DND-41 (cell line): ENCODE measurements at regions not wholly inside any gene's neighbourhood (a gene's known extent, or its start where the extent isn't known, plus 50 kb on each side); places are given as distances from the start of the nearest gene placed in this dataset.
"Not testable (repeated sequence)": the region's sequence is repeated elsewhere in the genome, so short reads cannot be mapped to it uniquely, and the experiment has no call there.

Experiments used
- ATAC-seq: fragments of 200-7000 bp; cut with Tn5 transposase; 3 replicates; pipeline ENCODE4 v1.9.1; 2021; ENCODE audit warnings: low read depth; ENCODE audit not compliant: insufficient read depth
- DNase-seq: peaks from one replicate; pipeline ENCODE4 v3.0.0-alpha.2; 2020
- H2AFZ ChIP-seq: 2 replicates; pipeline ENCODE4 v1.6.0; 2012; ENCODE audit warnings: low read depth, low read length
- H3K27ac ChIP-seq: 2 replicates; pipeline ENCODE4 v1.5.1; 2012; ENCODE audit warnings: low read length, inconsistent platforms
- H3K27me3 ChIP-seq: fragments of 200-600 bp; sonication (generic); 2 replicates; pipeline ENCODE4 v1.6.0; 2012; ENCODE audit warnings: low read length, mild to moderate bottlenecking, inconsistent platforms; ENCODE audit not compliant: insufficient read depth, poor library complexity
- H3K36me3 ChIP-seq: 2 replicates; pipeline ENCODE4 v1.5.1; 2012; ENCODE audit warnings: low read length, inconsistent platforms; ENCODE audit not compliant: insufficient read depth
- H3K4me1 ChIP-seq: 2 replicates; pipeline ENCODE4 v1.5.1; 2012; ENCODE audit warnings: mild to moderate bottlenecking, low read length; ENCODE audit not compliant: insufficient read depth
- H3K4me2 ChIP-seq: 2 replicates; pipeline ENCODE4 v1.6.0; 2012; ENCODE audit warnings: mild to moderate bottlenecking, moderate library complexity, low read length, inconsistent platforms; ENCODE audit not compliant: insufficient read depth
- H3K4me3 ChIP-seq, 2 experiments: fragments of 200-600 bp in 1 of 2; shearing (Covaris generic) in 1 of 2; 2 replicates each; pipeline ENCODE4 v1.5.1; 2012 to 2016; ENCODE audit warnings: inconsistent platforms in 2 of 2, low read length in 2 of 2, mild to moderate bottlenecking in 2 of 2, low read depth in 1 of 2, moderate library complexity in 1 of 2
- H3K79me2 ChIP-seq: 2 replicates; pipeline ENCODE4 v1.6.0; 2012; ENCODE audit warnings: low read length, inconsistent platforms; ENCODE audit not compliant: insufficient read depth
- H3K9ac ChIP-seq: 2 replicates; pipeline ENCODE4 v1.6.0; 2012; ENCODE audit warnings: low read depth, mild to moderate bottlenecking, inconsistent platforms, low read length, moderate library complexity
- H3K9me3 ChIP-seq: 2 replicates; pipeline ENCODE4 v1.5.1; 2012; ENCODE audit warnings: low read length, moderate library complexity, mild to moderate bottlenecking, inconsistent platforms; ENCODE audit not compliant: insufficient read depth, severe bottlenecking
- H4K20me1 ChIP-seq: 2 replicates; pipeline ENCODE4 v1.6.0; 2012; ENCODE audit warnings: low read length; ENCODE audit not compliant: insufficient read depth
- EZH2 ChIP-seq: IDR thresholded peaks from 3 replicates; pipeline ENCODE4 v1.6.1; 2012; ENCODE audit warnings: borderline replicate concordance, low read depth, mild to moderate bottlenecking, moderate library complexity, low read length, inconsistent platforms; ENCODE audit not compliant: severe bottlenecking
- TF ChIP-seq, protein P1 (sequence below): IDR thresholded peaks from 2 replicates; pipeline ENCODE4 v1.5.1; 2012; ENCODE audit warnings: borderline replicate concordance, low read length, moderate library complexity, mild to moderate bottlenecking; ENCODE audit not compliant: poor library complexity, severe bottlenecking; ENCODE audit errors: extremely low read depth

DNA sequence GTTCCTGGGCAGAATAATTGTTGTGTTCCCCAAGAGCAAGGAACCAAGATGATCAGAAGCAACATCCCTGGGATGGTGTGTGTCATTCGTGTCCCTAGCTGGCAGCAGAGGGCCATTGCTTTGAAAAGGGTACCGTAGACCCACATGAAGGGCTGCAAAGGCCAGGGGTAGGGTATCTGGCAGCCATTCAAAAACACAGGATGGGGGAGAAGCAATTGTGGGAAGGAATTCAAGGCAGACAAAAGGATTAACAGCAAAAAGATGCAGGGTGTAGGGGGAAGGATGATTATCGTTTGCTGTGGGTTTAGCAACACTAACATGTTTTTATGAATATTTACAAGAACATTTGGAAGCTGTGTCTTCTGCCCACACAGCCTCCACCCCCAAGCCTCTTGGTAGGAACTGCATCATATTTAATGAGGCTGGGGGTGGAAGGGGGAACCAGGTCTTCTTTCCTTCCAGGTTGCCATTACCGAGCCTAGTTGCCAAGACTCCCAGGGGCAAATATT, 169.0 kb upstream of the G2E3 start:
- TF ChIP-seq, protein P1, sequence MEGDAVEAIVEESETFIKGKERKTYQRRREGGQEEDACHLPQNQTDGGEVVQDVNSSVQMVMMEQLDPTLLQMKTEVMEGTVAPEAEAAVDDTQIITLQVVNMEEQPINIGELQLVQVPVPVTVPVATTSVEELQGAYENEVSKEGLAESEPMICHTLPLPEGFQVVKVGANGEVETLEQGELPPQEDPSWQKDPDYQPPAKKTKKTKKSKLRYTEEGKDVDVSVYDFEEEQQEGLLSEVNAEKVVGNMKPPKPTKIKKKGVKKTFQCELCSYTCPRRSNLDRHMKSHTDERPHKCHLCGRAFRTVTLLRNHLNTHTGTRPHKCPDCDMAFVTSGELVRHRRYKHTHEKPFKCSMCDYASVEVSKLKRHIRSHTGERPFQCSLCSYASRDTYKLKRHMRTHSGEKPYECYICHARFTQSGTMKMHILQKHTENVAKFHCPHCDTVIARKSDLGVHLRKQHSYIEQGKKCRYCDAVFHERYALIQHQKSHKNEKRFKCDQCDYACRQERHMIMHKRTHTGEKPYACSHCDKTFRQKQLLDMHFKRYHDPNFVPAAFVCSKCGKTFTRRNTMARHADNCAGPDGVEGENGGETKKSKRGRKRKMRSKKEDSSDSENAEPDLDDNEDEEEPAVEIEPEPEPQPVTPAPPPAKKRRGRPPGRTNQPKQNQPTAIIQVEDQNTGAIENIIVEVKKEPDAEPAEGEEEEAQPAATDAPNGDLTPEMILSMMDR, result no peak
- TF ChIP-seq EZH2, result no peak
- H2AFZ ChIP-seq, result no peak overlapping the region
- no peaks in the 10 kb centered on the region for H3K9me3 ChIP-seq
- no peaks in the 10 kb centered on the region for H3K36me3 ChIP-seq
- H4K20me1 ChIP-seq, result no peaks in the 10 kb centered on the region
- no peak overlapping the region for H3K4me3 ChIP-seq
- DNase-seq (no peak), ATAC-seq (no peak)
- H3K79me2 ChIP-seq, result no peaks in the 10 kb centered on the region
- H3K9ac ChIP-seq, result no peak overlapping the region
- no peaks in the 10 kb centered on the region for H3K4me1 ChIP-seq
- no peak overlapping the region for H3K4me2 ChIP-seq
- no peak overlapping the region for H3K27ac ChIP-seq
- peaks cover 4% of the 10 kb centered on the region for H3K27me3 ChIP-seq

DNA sequence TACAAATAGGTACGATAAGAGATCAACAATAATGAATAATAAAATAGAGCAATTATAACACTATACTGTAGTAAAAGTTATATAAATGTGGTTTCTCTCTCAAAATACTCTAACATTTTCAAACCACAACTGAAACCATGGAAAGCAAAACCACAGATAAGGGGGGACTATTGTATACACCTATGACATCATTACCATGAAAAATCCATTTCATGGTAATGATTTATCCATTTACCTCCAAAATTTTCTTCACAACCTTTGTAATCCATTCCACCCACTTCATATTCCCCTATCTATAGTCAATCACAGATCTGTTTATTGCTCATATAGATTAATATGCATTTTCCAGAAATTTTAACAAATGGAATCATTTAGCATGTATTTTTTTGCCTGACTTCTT, 163.9 kb upstream of the G2E3 start:
- Histone ChIP-seq H3K4me1 (no peaks in the 10 kb centered on the region), H2AFZ (no peak overlapping the region), H3K9me3 (no peaks in the 10 kb centered on the region), H3K36me3 (no peaks in the 10 kb centered on the region), H3K27me3 (no peaks in the 10 kb centered on the region), H4K20me1 (no peaks in the 10 kb centered on the region), H3K27ac (no peak overlapping the region), H3K9ac (no peak overlapping the region), H3K79me2 (no peaks in the 10 kb centered on the region), H3K4me2 (no peak overlapping the region), H3K4me3 (no peak overlapping the region)
- no peak for TF ChIP-seq EZH2
- TF ChIP-seq, protein P1, result no peak
- DNase-seq, result no peak
- ATAC-seq, result no peak

DNA sequence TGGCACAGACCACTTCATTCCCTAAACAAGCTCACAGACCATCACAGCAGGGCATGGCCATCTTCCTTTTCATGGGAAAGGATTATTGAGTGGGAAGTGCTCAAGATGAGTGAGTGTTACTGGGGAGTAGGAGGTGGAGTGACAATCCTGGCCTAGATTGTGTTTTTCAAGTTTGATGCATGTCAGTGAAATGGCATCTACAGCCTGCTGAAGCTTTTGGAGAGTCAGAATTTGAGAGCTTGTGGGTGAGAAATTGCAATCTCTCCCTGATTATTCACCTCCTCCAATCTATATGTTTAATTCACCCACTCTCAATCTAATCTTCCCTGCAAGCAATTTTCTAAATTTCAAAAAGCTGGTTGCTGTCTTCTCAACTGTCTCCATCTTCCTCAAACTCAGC, 156.1 kb upstream of the G2E3 start:
- Histone ChIP-seq H3K27ac (no peak overlapping the region), H3K4me1 (no peaks in the 10 kb centered on the region), H4K20me1 (no peaks in the 10 kb centered on the region), H3K9me3 (no peaks in the 10 kb centered on the region), H3K4me2 (no peak overlapping the region), H3K9ac (no peak overlapping the region), H3K36me3 (no peaks in the 10 kb centered on the region), H3K4me3 (no peak overlapping the region), H2AFZ (no peak overlapping the region), H3K27me3 (no peaks in the 10 kb centered on the region), H3K79me2 (no peaks in the 10 kb centered on the region)
- ATAC-seq (no peak), DNase-seq (no peak)
- no peak for TF ChIP-seq EZH2
- TF ChIP-seq, protein P1, result no peak

DNA sequence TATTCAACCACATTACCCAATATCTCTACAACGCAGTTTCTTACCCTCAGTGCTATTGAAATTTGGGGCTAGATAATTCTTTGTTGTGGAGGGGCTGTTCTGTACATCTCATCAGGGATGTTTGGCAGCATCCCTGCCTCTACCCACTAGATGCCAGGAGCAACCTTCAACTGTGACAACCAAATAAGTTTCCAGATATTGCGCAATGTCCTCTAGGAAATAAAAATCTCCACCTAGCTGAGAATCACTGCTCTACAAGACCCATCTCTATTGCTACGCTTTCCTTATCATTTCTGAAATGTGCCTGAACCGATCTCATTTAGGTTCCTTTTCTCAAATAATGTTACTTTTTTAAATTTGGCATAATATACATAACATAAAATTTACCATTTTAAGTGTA, 155.2 kb upstream of the G2E3 start:
- Histone ChIP-seq H3K4me2 (no peak overlapping the region), H3K9me3 (no peaks in the 10 kb centered on the region), H3K27ac (no peak overlapping the region), H3K9ac (no peak overlapping the region), H3K36me3 (no peaks in the 10 kb centered on the region), H2AFZ (no peak overlapping the region), H4K20me1 (no peaks in the 10 kb centered on the region), H3K4me1 (no peaks in the 10 kb centered on the region), H3K79me2 (no peaks in the 10 kb centered on the region), H3K4me3 (no peak overlapping the region), H3K27me3 (no peaks in the 10 kb centered on the region)
- ATAC-seq (no peak), DNase-seq (no peak)
- TF ChIP-seq, protein P1, result no peak

DNA sequence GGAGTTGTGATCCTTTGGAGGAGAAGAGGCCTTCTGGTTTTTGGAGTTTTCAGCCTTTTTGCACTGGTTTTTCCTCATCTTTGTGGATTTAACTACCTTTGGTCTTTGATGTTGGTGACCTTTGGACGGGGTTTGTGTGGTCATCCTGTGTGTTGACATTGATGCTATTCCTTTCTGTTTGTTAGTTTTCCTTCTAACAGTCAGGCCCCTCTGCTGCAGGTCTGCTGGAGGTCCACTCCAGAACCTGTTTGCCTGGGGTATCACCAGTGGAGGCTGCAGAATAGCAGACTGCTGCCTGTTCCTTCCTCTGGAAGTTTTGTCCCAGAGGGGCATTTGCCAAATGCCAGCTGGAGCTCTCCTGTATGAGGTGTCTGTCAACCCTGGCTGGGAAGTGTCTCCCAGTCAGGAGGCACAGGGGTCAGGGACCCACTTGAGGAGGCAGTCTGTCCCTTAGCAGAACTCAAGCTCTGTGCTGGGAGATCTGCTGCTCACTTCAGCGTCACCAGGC, 149.4 kb upstream of the G2E3 start:
- ATAC-seq, H4K20me1 ChIP-seq, H3K36me3 ChIP-seq, H3K79me2 ChIP-seq, H3K9me3 ChIP-seq, H2AFZ ChIP-seq, DNase-seq, H3K9ac ChIP-seq, H3K27me3 ChIP-seq, H3K4me2 ChIP-seq, H3K27ac ChIP-seq, H3K4me3 ChIP-seq, H3K4me1 ChIP-seq: not testable (repeated sequence)
